ENCODE measurements at regions not wholly inside any gene's neighbourhood (a gene's known extent, or its start where the extent isn't known, plus 50 kb on each side); places are given as distances from the start of the nearest gene placed in this dataset.

DNA sequence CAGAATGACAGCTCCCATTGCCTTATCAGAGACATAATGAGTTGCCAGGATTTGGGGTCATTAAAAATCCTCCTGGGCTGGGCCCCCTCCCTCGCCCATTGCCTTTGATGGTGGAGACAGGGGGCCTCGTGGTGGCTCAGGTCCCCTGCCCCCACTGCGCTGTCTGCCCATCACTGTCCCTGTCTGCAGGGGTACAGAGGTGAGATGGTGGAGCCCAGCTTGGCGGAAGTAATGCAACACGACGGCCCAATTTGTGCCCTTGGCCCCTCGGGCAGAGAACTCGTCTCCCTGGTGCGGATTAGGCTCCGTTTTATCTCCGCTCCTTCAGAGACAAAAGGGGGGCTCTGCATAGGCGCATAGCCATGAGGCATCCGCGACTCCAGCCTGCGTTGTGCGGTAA is 152.4 kb upstream of the UNC5B start:
- Histone ChIP-seq H2AFZ (ENCODE audit: low read depth, low read length, poor library complexity, severe bottlenecking) (no peak overlapping the region), H3K9me3 (ENCODE audit: control insufficient read depth in 1 of 2, insufficient read depth in 1 of 2, low read depth in 1 of 2, low read length in 2 of 2) (no peaks in the 10 kb centered on the region), H3K9ac (ENCODE audit: low read length) (no peak overlapping the region), H3K4me1 (ENCODE audit: control insufficient read depth in 1 of 2, insufficient read depth in 2 of 2, low read length in 2 of 2) (no peaks in the 10 kb centered on the region; a peak in 1 of 4 replicates), H3K27me3 (ENCODE audit: insufficient read depth, low read length) (peaks cover 4% of the 10 kb centered on the region; the same call in 1 of the 2 replicates), H3K4me3 (replicated peaks in 1 of 2; ENCODE audit: low read depth in 1 of 2, low read length in 2 of 2) (no peak overlapping the region), H3K79me2 (ENCODE audit: insufficient read depth, low read length) (no peaks in the 10 kb centered on the region), H3K9me2 (ENCODE audit: insufficient read depth) (no peaks in the 10 kb centered on the region), H3K4me2 (ENCODE audit: low read length) (no peak overlapping the region), H3K27ac (ENCODE audit: low read depth, low read length) (no peak overlapping the region), H4K20me1 (ENCODE audit: insufficient read depth) (no peaks in the 10 kb centered on the region), H3K36me3 (ENCODE audit: control insufficient read depth in 1 of 2, insufficient read depth in 2 of 2, low read length in 2 of 2) (no peaks in the 10 kb centered on the region)
- TF ChIP-seq SRF (IDR thresholded peaks at IDR 0.05; ENCODE audit: low read depth): no peak
- TF ChIP-seq, protein P1, sequence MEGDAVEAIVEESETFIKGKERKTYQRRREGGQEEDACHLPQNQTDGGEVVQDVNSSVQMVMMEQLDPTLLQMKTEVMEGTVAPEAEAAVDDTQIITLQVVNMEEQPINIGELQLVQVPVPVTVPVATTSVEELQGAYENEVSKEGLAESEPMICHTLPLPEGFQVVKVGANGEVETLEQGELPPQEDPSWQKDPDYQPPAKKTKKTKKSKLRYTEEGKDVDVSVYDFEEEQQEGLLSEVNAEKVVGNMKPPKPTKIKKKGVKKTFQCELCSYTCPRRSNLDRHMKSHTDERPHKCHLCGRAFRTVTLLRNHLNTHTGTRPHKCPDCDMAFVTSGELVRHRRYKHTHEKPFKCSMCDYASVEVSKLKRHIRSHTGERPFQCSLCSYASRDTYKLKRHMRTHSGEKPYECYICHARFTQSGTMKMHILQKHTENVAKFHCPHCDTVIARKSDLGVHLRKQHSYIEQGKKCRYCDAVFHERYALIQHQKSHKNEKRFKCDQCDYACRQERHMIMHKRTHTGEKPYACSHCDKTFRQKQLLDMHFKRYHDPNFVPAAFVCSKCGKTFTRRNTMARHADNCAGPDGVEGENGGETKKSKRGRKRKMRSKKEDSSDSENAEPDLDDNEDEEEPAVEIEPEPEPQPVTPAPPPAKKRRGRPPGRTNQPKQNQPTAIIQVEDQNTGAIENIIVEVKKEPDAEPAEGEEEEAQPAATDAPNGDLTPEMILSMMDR (IDR thresholded peaks at IDR 0.05 in 2 of 3, conservative IDR thresholded peaks at IDR 0.05 in 1 of 3; ENCODE audit: borderline replicate concordance in 1 of 3, insufficient read depth in 1 of 3, low read depth in 2 of 3, low read length in 2 of 3): no peak
- TF ChIP-seq EZH2 (IDR thresholded peaks at IDR 0.05): no peak
- no peak for TF ChIP-seq ZNF274 (IDR thresholded peaks at IDR 0.05; ENCODE audit: low read depth, low read length)
- TF ChIP-seq EZH2phosphoT487 (IDR thresholded peaks at IDR 0.05; ENCODE audit: borderline replicate concordance): no peak
- no peak for TF ChIP-seq YY1 (IDR thresholded peaks at IDR 0.05; ENCODE audit: extremely low read depth, insufficient replicate concordance, low read depth, low read length)
- no peak for TF ChIP-seq ELF1 (IDR thresholded peaks at IDR 0.05; ENCODE audit: borderline replicate concordance, low read depth)
- no peak for TF ChIP-seq POLR2AphosphoS5 (IDR thresholded peaks at IDR 0.05; ENCODE audit: low read depth, low read length)
- TF ChIP-seq TCF7L2 (IDR thresholded peaks at IDR 0.05; ENCODE audit: borderline replicate concordance, extremely low read depth, insufficient read depth, insufficient read length): no peak
- no peak for TF ChIP-seq FOSL1 (IDR thresholded peaks at IDR 0.05; ENCODE audit: low read depth)
- TF ChIP-seq JUND (IDR thresholded peaks at IDR 0.05): no peak
- TF ChIP-seq RAD21 (IDR thresholded peaks at IDR 0.05; ENCODE audit: low read depth): no peak
- no peak for TF ChIP-seq REST (IDR thresholded peaks at IDR 0.05; ENCODE audit: low read depth)
- ATAC-seq (no peak), DNase-seq (ENCODE audit: low read depth, low spot score) (no peak)
- ChIA-PET RAD21 (ENCODE audit: low non-redundant PET in 1 of 2, low total read pairs in 2 of 2, uncharacterized antibody in 2 of 2, unreplicated experiment in 2 of 2) (no interaction called here), POLR2A (no interaction called here), CTCF (no interaction called here)
- no TSS peak for BruUV-seq (replicated peaks)
- intact Hi-C loops (cut with micrococcal nuclease): no loop called here

Measured in HCT116 (cell line).